ENCODE measurements at regions not wholly inside any gene's neighbourhood (a gene's known extent, or its start where the extent isn't known, plus 50 kb on each side); places are given as distances from the start of the nearest gene placed in this dataset.

DNA sequence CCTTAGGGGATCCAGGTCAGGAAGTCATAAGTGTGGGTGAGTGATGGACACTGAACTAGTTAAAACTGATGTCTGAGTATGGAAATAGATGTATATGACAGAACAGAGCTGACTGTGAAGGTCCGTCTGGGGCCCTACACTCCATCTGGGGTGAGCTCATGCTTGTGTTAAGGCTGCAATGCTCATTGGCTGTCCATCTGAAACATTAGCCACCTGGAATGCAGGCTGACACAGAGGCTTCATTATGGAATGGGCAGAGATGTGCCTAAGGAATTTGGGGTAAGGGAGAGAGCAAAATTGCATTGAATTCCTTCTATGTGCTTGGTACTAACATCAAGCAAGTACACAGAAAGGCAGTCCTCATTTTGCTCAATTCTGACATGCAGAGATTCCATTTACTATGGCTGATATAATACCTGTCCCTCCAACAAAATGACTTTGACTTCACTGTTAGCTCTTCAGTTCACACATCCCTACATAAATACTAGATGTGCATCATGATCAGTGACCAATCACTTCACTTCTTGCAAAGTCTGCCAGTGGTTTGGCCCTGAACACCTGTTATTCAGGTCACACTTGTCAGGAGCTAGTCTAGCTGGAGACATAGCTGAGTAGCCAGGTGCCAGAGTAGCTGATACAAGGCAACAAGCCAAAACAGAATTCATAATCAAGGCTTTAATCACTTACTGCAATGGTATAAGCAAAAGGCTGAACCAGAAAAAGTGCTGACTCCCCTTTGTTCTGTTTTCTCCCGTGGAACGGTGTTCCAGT lies 128.9 kb upstream of the VWC2 start:
- H3K4me1 Mint-ChIP-seq: peaks cover 20% of the 10 kb centered on the region
- Histone ChIP-seq H2AFZ (peak overlapping the region; percentile 86), H4K20me1 (replicated peaks; ENCODE audit: insufficient read depth) (no peaks in the 10 kb centered on the region), H3K9me2 (ENCODE audit: insufficient read depth) (peaks cover 5% of the 10 kb centered on the region; the same call in 1 of the 2 replicates), H3K36me3 (ENCODE audit: insufficient read depth) (no peaks in the 10 kb centered on the region), H3K4me2 (no peak overlapping the region), H3K27ac (ENCODE audit: low read depth) (no peak overlapping the region), H3K4me1 (ENCODE audit: insufficient read depth) (no peaks in the 10 kb centered on the region), H3K4me3 (no peak overlapping the region), H3F3A (replicated peaks; ENCODE audit: low read depth) (no peaks in the 10 kb centered on the region), H3K27me3 (ENCODE audit: insufficient read depth) (no peaks in the 10 kb centered on the region), H3K79me2 (replicated peaks; ENCODE audit: insufficient read depth) (no peaks in the 10 kb centered on the region)
- H3K9me3 Mint-ChIP-seq: peaks cover 18% of the 10 kb centered on the region
- peak; percentile 8 for DNase-seq (ENCODE audit: low spot score)
- TF ChIP-seq, protein P1, sequence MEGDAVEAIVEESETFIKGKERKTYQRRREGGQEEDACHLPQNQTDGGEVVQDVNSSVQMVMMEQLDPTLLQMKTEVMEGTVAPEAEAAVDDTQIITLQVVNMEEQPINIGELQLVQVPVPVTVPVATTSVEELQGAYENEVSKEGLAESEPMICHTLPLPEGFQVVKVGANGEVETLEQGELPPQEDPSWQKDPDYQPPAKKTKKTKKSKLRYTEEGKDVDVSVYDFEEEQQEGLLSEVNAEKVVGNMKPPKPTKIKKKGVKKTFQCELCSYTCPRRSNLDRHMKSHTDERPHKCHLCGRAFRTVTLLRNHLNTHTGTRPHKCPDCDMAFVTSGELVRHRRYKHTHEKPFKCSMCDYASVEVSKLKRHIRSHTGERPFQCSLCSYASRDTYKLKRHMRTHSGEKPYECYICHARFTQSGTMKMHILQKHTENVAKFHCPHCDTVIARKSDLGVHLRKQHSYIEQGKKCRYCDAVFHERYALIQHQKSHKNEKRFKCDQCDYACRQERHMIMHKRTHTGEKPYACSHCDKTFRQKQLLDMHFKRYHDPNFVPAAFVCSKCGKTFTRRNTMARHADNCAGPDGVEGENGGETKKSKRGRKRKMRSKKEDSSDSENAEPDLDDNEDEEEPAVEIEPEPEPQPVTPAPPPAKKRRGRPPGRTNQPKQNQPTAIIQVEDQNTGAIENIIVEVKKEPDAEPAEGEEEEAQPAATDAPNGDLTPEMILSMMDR (conservative IDR thresholded peaks at IDR 0.05; ENCODE audit: low read depth in 2 of 2): no peak
- TF ChIP-seq EZH2phosphoT487 (IDR thresholded peaks at IDR 0.05; ENCODE audit: unreplicated experiment): no peak
- TF ChIP-seq, protein P2, sequence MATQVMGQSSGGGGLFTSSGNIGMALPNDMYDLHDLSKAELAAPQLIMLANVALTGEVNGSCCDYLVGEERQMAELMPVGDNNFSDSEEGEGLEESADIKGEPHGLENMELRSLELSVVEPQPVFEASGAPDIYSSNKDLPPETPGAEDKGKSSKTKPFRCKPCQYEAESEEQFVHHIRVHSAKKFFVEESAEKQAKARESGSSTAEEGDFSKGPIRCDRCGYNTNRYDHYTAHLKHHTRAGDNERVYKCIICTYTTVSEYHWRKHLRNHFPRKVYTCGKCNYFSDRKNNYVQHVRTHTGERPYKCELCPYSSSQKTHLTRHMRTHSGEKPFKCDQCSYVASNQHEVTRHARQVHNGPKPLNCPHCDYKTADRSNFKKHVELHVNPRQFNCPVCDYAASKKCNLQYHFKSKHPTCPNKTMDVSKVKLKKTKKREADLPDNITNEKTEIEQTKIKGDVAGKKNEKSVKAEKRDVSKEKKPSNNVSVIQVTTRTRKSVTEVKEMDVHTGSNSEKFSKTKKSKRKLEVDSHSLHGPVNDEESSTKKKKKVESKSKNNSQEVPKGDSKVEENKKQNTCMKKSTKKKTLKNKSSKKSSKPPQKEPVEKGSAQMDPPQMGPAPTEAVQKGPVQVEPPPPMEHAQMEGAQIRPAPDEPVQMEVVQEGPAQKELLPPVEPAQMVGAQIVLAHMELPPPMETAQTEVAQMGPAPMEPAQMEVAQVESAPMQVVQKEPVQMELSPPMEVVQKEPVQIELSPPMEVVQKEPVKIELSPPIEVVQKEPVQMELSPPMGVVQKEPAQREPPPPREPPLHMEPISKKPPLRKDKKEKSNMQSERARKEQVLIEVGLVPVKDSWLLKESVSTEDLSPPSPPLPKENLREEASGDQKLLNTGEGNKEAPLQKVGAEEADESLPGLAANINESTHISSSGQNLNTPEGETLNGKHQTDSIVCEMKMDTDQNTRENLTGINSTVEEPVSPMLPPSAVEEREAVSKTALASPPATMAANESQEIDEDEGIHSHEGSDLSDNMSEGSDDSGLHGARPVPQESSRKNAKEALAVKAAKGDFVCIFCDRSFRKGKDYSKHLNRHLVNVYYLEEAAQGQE (IDR thresholded peaks at IDR 0.05; ENCODE audit: unreplicated experiment): no peak
- TF ChIP-seq JUNB (IDR thresholded peaks at IDR 0.05; ENCODE audit: unreplicated experiment): no peak
- no peak for TF ChIP-seq POLR2AphosphoS5 (IDR thresholded peaks at IDR 0.05; ENCODE audit: low read depth)
- TF ChIP-seq CREB1 (CRISPR knock-in tag; IDR thresholded peaks at IDR 0.05; ENCODE audit: low read depth): no peak
- no peak for TF ChIP-seq EZH2 (IDR thresholded peaks at IDR 0.05; ENCODE audit: low read depth, unreplicated experiment)
- no peak for TF ChIP-seq ZNF331 (CRISPR knock-in tag; IDR thresholded peaks at IDR 0.05; ENCODE audit: low read depth)
- no peak for TF ChIP-seq NANOG (IDR thresholded peaks at IDR 0.05; ENCODE audit: borderline replicate concordance)
- TF ChIP-seq ZNF114 (CRISPR knock-in tag; IDR thresholded peaks at IDR 0.05): no peak
- TF ChIP-seq, protein P3, sequence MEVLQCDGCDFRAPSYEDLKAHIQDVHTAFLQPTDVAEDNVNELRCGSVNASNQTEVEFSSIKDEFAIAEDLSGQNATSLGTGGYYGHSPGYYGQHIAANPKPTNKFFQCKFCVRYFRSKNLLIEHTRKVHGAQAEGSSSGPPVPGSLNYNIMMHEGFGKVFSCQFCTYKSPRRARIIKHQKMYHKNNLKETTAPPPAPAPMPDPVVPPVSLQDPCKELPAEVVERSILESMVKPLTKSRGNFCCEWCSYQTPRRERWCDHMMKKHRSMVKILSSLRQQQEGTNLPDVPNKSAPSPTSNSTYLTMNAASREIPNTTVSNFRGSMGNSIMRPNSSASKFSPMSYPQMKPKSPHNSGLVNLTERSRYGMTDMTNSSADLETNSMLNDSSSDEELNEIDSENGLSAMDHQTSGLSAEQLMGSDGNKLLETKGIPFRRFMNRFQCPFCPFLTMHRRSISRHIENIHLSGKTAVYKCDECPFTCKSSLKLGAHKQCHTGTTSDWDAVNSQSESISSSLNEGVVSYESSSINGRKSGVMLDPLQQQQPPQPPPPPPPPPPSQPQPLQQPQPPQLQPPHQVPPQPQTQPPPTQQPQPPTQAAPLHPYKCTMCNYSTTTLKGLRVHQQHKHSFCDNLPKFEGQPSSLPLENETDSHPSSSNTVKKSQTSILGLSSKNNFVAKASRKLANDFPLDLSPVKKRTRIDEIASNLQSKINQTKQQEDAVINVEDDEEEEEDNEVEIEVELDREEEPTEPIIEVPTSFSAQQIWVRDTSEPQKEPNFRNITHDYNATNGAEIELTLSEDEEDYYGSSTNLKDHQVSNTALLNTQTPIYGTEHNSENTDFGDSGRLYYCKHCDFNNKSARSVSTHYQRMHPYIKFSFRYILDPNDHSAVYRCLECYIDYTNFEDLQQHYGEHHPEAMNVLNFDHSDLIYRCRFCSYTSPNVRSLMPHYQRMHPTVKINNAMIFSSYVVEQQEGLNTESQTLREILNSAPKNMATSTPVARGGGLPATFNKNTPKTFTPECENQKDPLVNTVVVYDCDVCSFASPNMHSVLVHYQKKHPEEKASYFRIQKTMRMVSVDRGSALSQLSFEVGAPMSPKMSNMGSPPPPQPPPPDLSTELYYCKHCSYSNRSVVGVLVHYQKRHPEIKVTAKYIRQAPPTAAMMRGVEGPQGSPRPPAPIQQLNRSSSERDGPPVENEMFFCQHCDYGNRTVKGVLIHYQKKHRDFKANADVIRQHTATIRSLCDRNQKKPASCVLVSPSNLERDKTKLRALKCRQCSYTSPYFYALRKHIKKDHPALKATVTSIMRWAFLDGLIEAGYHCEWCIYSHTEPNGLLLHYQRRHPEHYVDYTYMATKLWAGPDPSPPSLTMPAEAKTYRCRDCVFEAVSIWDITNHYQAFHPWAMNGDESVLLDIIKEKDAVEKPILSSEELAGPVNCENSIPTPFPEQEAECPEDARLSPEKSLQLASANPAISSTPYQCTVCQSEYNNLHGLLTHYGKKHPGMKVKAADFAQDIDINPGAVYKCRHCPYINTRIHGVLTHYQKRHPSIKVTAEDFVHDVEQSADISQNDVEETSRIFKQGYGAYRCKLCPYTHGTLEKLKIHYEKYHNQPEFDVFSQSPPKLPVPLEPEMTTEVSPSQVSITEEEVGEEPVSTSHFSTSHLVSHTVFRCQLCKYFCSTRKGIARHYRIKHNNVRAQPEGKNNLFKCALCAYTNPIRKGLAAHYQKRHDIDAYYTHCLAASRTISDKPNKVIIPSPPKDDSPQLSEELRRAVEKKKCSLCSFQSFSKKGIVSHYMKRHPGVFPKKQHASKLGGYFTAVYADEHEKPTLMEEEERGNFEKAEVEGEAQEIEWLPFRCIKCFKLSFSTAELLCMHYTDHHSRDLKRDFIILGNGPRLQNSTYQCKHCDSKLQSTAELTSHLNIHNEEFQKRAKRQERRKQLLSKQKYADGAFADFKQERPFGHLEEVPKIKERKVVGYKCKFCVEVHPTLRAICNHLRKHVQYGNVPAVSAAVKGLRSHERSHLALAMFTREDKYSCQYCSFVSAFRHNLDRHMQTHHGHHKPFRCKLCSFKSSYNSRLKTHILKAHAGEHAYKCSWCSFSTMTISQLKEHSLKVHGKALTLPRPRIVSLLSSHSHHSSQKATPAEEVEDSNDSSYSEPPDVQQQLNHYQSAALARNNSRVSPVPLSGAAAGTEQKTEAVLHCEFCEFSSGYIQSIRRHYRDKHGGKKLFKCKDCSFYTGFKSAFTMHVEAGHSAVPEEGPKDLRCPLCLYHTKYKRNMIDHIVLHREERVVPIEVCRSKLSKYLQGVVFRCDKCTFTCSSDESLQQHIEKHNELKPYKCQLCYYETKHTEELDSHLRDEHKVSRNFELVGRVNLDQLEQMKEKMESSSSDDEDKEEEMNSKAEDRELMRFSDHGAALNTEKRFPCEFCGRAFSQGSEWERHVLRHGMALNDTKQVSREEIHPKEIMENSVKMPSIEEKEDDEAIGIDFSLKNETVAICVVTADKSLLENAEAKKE (CRISPR knock-in tag; IDR thresholded peaks at IDR 0.05): no peak
- no peak for TF ChIP-seq STAT1 (IDR thresholded peaks at IDR 0.05; ENCODE audit: unreplicated experiment)
- TF ChIP-seq, protein P4, sequence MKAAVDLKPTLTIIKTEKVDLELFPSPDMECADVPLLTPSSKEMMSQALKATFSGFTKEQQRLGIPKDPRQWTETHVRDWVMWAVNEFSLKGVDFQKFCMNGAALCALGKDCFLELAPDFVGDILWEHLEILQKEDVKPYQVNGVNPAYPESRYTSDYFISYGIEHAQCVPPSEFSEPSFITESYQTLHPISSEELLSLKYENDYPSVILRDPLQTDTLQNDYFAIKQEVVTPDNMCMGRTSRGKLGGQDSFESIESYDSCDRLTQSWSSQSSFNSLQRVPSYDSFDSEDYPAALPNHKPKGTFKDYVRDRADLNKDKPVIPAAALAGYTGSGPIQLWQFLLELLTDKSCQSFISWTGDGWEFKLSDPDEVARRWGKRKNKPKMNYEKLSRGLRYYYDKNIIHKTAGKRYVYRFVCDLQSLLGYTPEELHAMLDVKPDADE (IDR thresholded peaks at IDR 0.05): no peak
- ATAC-seq: peak; percentile 42; the same call in 1 of the 3 replicates
- no peak overlapping the region for H3K4me3 Mint-ChIP-seq
- H3K27me3 Mint-ChIP-seq (ENCODE audit: insufficient read depth, low read depth, poor library complexity): no peaks in the 10 kb centered on the region
- H3K27ac Mint-ChIP-seq: peak overlapping the region; percentile 13; the same call in 1 of the 2 replicates
- peaks cover 15% of the 10 kb centered on the region for H3K36me3 Mint-ChIP-seq (ENCODE audit: low read depth)

Measured in GM23338 (cell line).